ES-I3 (cell line): ENCODE measurements at regions not wholly inside any gene's neighbourhood (a gene's known extent, or its start where the extent isn't known, plus 50 kb on each side); places are given as distances from the start of the nearest gene placed in this dataset.

Experiments used
- H3K36me3 ChIP-seq: 2 replicates; pipeline ENCODE4 v1.6.1; 2013; ENCODE audit warnings: mild to moderate bottlenecking, low read length, control low read depth, moderate library complexity; ENCODE audit not compliant: insufficient read depth
- H3K4me1 ChIP-seq: 2 replicates; pipeline ENCODE4 v1.6.1; 2013; ENCODE audit warnings: mild to moderate bottlenecking, control low read depth, low read length; ENCODE audit not compliant: insufficient read depth
- H3K9ac ChIP-seq: 2 replicates; pipeline ENCODE4 v1.6.1; 2013; ENCODE audit warnings: low read depth, mild to moderate bottlenecking, low read length, moderate library complexity
- H3K9me3 ChIP-seq: 2 replicates; pipeline ENCODE4 v1.6.1; 2013; ENCODE audit warnings: mild to moderate bottlenecking, low read length, moderate library complexity; ENCODE audit not compliant: control insufficient read depth, insufficient read depth

DNA sequence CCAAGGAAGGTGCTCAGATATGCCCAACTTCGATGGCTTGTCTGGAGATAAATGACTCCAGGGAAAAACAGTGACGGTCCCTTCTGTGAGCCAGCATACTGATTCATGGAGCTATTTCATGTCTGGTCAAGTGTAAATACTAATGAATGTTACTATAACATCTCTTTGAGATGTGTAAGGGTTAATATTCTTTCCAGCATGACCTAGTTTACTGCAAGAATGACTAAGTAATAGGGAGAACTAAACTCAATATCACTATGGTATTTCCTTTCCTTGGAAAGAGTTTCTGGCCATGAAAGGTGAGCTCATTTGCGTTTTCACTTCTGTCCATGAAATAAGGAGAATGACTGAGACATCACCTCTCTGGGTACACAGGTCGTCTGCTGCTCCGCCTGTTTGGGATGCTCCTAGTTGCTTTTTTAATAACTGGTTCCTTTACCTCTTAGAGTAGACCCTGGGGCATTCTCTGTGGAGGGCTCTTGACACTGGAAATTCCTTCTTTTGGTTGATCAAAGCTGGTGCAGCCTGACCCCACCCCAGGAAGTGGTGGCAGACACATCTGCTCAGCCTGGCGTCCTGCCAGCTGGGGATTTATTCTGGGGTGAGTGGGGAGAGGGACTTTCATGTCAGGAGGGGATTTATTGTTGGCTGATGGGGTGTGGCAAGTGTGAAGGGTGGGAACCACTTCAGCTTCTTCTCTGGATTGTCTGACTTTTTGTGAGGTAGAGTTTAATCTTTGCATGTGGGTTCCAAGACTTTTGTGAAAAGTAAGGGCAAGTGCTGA lies 250.0 kb upstream of the MPDZ start:
- Histone ChIP-seq H3K9me3 (peaks cover 2% of the 10 kb centered on the region), H3K9ac (no peak overlapping the region), H3K36me3 (no peaks in the 10 kb centered on the region), H3K4me1 (no peaks in the 10 kb centered on the region)

DNA sequence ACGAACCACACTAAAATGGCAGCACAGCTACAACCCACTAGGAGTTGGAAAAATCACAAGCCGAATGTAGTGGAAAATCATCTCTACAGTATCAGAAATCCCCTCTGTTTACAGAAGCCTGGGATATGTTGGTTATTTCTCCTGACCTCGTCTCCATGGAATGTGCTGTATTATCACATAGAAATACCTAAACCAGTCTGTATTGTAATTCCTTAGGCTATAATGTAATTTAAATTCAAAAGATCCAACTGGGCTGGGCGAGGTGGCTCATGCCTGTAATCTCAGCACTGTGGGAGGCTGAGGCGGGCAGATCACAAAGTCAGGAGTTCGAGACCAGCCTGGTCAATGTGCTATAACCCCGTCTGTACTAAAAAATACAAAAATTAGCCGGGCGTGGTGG lies 244.8 kb upstream of the MPDZ start:
- Histone ChIP-seq H3K9ac (no peak overlapping the region), H3K9me3 (no peaks in the 10 kb centered on the region), H3K36me3 (no peaks in the 10 kb centered on the region), H3K4me1 (peaks cover 12% of the 10 kb centered on the region; the same call in 1 of the 2 replicates)

DNA sequence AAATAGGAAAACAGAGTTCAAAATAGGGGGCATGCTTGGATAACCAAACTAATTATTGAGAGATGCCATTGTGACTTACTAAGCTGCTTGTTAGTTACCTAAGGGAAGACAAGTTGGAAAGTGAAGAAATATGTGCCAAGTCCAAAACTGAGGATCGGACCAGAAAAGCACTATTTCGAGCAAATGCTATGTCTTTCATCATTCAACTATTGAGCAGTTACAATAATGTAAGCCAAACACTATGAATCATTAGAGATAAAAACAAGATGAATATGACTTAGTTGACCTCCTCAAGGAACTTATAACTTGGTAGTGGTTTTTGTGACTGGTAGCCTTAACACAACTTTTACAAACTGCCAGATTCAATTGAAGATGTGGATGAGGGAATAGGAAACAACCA lies 240.6 kb upstream of the MPDZ start:
- no peak overlapping the region for H3K9ac ChIP-seq
- H3K36me3 ChIP-seq: no peaks in the 10 kb centered on the region
- H3K4me1 ChIP-seq: peaks cover 12% of the 10 kb centered on the region; the same call in 1 of the 2 replicates
- 0 out of 2 replicates have a peak, but pooled peaks cover 7% of the 10 kb centered on the region for H3K9me3 ChIP-seq

DNA sequence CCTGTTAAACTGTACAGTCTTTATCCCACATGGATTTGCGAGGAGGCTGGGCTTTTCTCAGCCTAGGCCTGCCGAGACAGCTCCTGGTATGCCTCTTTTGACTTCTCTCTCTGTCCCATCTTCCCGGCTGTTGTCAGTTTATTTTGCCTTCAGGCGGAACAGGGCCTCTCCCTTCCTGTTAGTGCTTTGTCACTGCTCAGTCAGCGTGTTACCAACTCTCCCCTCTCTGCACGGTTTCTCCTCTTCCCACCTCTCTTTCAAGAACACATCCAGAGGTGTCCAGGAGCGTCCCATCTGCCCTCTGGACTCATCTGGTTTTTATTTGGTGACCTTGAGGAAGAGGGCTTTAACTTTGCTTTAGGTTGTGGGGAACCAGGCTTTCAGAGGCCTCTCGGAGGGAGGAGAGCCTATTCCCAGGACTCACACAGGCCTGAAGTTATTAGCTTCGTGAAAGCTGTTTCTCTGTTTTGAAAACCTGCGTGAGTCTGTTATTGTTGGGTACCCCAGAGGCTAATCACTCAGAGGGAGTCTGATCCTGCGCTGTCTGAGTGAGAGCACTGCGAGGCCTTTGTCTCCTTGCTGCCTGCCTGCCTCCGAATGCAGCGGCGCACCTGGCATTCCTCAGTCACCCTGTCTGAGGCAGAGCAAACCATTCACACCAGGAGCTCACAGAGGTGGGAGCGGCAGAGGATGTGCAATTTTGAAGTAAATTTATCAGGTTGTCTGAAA lies 234.4 kb upstream of the MPDZ start:
- H3K9me3 ChIP-seq: 0 out of 2 replicates have a peak, but pooled peaks cover 9% of the 10 kb centered on the region
- no peak overlapping the region for H3K9ac ChIP-seq
- H3K4me1 ChIP-seq: peaks cover 13% of the 10 kb centered on the region; the same call in 1 of the 2 replicates
- H3K36me3 ChIP-seq: no peaks in the 10 kb centered on the region

DNA sequence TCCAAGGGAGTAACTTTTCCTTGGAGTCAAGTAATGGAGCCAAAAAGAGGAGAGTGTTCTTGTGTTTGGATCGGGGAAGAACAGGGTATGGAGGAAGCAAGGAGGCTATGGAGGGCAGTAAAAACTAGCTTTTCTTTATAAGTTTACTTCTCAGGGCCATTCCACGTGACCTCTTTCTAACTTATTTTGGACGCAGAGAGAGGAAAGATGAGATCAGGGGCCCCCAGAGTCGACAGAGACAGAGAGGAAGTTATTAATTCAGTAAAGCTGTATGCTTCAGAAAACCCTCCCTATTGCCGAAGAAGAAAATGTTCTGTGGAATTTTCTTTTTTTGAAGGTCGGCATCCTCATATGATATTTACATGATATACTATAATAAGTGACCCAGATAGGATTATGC lies 233.8 kb upstream of the MPDZ start:
- H3K9me3 ChIP-seq: 0 out of 2 replicates have a peak, but pooled peaks cover 9% of the 10 kb centered on the region
- no peaks in the 10 kb centered on the region for H3K36me3 ChIP-seq
- H3K4me1 ChIP-seq: peaks cover 13% of the 10 kb centered on the region; the same call in 1 of the 2 replicates
- H3K9ac ChIP-seq: no peak overlapping the region

DNA sequence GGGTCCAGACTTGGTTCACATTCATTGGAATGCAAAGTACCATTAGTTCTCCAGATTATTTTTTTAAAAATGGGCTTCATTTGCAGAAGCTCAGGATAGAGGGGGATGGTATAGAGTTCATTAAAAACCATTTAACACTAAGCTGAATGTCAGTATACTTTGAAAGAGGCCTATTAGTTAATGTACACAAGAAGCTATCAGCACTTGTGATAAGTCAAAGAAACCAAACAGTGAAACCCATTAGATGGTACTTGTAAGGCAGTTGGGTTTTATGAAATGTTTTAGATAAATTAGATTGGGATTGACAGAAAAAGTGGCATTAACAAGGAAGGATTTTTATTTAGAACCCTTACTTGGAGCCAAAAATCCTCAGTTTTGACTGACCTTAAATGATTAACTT lies 229.2 kb upstream of the MPDZ start:
- H3K9ac ChIP-seq: no peak overlapping the region
- H3K9me3 ChIP-seq: no peaks in the 10 kb centered on the region
- no peaks in the 10 kb centered on the region for H3K36me3 ChIP-seq
- peaks cover 6% of the 10 kb centered on the region; the same call in 1 of the 2 replicates for H3K4me1 ChIP-seq

DNA sequence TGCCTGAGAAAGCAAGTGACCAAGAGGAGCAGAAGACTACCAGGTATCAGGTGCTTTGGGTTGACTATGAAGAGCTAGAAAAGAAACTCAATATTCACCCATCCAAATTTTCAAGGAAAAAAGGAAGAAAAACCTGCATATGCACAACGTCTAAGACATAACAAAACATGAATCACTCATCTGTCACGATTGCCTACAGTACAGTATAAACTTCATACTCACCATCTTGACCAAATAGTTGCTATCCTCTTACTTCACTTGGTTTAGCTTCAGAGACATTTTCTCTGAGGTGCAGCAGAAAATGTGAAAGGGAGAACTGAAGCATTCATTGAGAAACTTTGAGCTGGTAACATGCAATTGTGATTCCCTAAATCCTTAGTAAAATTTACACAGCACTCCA lies 228.6 kb upstream of the MPDZ start:
- Histone ChIP-seq H3K36me3 (no peaks in the 10 kb centered on the region), H3K9ac (no peak overlapping the region), H3K9me3 (no peaks in the 10 kb centered on the region), H3K4me1 (peaks cover under 1% of the 10 kb centered on the region; the same call in 1 of the 2 replicates)

DNA sequence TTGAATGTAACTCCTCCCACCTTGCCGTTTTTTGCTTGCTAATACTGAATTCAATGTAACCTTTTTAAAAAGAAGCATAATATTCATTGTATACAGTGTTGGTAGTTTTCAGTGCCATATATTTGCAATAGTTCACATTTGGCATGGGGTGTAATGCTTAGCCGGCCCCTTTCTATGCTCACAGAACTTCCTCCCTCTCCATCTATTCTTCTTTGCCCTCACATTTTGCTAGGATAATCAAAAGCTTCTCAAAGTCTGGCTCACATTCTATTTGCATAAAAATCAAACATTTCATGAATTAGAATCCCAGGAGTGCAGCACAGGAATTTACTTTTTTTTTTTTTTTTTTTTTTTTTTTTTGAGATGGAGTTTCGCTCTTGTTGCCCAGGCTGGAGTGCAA lies 226.3 kb upstream of the MPDZ start:
- Histone ChIP-seq H3K9me3 (no peaks in the 10 kb centered on the region), H3K4me1 (no peaks in the 10 kb centered on the region), H3K9ac (no peak overlapping the region), H3K36me3 (no peaks in the 10 kb centered on the region)

DNA sequence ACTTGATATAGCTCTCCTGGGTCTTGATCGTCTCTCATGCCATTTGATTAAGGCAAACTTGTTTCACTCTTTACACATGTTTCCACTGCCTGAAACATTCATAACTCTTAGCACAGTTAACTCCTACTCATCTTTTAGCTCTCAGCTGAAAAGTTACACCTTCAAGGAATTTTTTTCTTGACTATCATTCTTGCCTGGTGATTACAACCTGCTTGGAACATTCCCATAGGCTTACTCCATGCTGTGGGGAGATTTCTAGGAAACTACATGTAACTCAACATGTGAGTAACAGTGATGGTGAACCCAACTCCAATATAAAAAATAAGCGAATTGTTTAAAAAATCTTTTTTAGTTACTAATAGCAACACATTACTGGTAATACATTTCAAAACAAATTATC lies 224.1 kb upstream of the MPDZ start:
- H3K9ac ChIP-seq: no peak overlapping the region
- H3K9me3 ChIP-seq: no peaks in the 10 kb centered on the region
- H3K4me1 ChIP-seq: no peaks in the 10 kb centered on the region
- no peaks in the 10 kb centered on the region for H3K36me3 ChIP-seq

DNA sequence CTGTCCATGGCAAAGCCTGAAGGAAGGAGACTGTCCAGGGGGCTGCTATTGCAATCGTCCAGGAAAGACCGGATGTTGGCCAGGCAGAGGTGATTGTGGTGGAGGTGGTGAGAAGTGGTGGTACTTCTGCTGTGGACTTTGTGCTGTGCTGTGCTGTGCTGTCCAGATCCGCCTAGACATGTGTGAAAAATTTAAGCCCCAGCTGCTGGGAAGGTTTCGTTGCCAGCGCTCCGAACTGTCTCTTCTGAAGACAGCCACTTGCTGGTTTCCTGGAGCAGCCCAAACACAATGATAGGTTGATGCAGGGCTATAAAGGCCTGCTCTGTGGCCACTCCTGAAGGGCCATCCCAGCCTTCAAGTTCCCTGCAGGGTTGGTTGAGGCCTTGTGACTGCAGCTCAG lies 223.0 kb upstream of the MPDZ start:
- no peaks in the 10 kb centered on the region for H3K9me3 ChIP-seq
- no peaks in the 10 kb centered on the region for H3K36me3 ChIP-seq
- no peak overlapping the region for H3K9ac ChIP-seq
- no peaks in the 10 kb centered on the region for H3K4me1 ChIP-seq

DNA sequence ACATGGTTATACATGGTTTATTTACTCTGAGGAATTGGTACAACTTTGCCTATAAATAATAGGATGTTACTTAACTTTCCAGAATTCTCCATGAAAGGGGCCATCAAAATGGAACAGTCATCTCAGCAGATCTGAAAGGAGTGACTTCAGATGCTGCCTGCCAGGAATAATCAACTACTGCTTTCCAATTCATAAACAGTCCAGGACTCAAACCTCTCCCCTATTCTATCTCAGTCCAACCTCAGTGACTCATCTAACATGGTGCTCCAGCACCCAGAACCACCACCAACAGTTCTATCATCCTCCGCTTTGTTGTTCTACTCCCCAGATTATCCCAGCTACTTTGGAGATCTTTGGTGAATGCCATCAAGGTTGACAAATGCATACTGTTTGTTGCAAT lies 221.5 kb upstream of the MPDZ start:
- H3K9me3 ChIP-seq: no peaks in the 10 kb centered on the region
- no peaks in the 10 kb centered on the region for H3K36me3 ChIP-seq
- H3K9ac ChIP-seq: no peak overlapping the region
- H3K4me1 ChIP-seq: no peaks in the 10 kb centered on the region

DNA sequence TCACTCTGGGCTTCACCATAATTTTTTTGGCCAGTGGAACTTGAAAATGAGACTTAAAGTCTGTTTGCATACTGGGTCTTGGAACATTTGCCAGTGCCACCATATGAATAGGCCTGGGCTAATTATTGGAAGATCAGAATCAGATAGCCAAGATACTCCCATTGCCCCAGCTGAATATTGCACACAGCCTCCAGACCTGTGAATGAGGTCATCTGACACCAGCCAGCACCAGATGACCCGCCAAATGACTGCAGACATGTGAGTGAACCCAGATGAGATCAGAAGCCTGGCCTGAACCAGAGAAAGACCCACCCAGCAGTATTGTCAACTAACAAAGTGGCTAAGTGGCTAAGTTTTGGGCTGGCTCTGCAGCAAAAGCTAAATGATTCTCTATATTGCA lies 220.5 kb upstream of the MPDZ start:
- Histone ChIP-seq H3K4me1 (no peaks in the 10 kb centered on the region), H3K36me3 (no peaks in the 10 kb centered on the region), H3K9me3 (0 out of 2 replicates have a peak, but pooled peaks cover 5% of the 10 kb centered on the region), H3K9ac (no peak overlapping the region)

DNA sequence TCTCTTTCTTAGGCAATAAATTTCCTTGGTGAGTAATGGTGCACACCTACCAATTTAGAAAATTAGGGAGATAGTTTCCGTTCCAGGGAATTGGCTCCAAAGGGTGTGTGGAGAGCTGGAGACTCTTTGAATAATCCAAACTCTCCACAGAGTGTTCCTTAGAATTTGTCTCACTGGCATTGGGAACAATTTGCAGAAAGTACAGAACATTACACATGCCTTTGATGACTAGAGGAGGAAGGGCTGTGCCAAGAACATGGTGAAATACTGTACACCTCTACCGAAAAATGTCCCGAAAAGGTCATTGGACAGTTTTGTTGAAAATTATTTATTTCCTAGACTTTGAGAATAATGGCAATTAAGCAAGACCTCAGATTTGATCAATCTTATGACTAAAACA lies 214.2 kb upstream of the MPDZ start:
- H3K9ac ChIP-seq: no peak overlapping the region
- H3K9me3 ChIP-seq: 0 out of 2 replicates have a peak, but pooled peaks cover 5% of the 10 kb centered on the region
- H3K4me1 ChIP-seq: peaks cover 32% of the 10 kb centered on the region
- H3K36me3 ChIP-seq: no peaks in the 10 kb centered on the region

DNA sequence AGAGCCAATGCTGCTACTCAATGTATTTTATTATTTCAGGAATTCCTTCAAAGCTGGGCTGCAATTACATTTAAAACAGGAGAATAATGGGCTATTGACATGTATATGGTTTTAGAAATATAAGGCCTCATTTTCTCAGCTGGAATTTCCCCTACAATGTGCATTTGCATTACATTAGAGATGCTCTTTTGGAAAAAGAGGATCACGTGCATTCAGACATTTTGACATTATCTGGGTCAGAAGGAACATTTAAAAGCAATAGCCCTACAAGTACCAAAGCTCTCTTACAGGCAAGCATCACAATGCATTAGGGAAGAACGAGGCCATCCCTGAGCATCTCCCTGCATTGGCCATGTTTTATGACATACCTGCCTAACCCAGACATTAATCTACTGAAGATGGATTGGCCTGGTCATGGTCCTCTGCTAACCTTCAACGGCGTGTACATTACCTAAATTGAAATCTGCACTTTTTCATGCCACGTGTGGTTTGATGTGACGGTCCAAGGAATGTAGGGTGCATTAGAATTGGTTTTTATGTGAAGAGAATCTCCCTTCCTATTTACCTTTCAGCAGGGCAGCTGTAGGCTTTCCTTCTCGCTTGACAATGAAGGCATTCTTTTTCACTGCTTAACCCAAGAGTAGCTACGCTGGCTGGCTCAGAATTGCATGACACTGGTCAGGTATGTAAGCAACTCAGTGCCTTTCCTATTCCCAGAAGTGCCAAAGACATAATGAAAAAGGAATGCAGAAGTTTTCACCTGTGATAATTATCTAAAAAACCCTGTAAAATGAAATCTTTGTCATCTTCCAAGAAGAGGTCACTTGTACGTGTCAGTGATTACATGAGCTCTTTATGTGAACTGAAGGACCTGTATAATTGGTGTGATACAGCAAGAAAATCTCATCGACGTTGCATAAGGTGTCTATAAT lies 212.3 kb upstream of the MPDZ start:
- Histone ChIP-seq H3K36me3 (no peaks in the 10 kb centered on the region), H3K9ac (peak overlapping the region; percentile 4; the same call in 1 of the 2 replicates), H3K9me3 (0 out of 2 replicates have a peak, but pooled peaks cover 5% of the 10 kb centered on the region), H3K4me1 (peaks cover 32% of the 10 kb centered on the region)
